ENCODE measurements at regions not wholly inside any gene's neighbourhood (a gene's known extent, or its start where the extent isn't known, plus 50 kb on each side); places are given as distances from the start of the nearest gene placed in this dataset.
"Not testable (repeated sequence)": the region's sequence is repeated elsewhere in the genome, so short reads cannot be mapped to it uniquely, and the experiment has no call there.

DNA sequence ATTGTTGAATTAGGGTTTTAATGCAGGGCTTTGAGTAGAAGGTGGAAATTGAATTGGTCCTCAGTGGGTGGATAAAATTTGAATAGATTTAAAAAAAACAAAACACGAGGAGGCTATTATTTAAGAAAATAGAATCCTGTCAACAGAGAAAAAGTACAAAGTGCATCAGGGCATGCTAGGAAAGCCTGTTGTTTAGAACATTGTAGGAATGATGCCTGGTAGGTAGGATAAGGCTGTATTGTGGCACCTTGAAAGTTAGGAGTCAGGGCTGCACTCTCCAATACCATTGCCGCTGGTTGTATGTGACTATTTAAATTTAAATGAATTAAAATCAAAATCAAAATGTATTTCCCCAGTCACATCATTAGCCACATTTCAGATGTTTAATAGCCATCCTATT is 363.9 kb downstream of the UTRN start:
- no peak for DNase-seq (ENCODE audit: low spot score)

DNA sequence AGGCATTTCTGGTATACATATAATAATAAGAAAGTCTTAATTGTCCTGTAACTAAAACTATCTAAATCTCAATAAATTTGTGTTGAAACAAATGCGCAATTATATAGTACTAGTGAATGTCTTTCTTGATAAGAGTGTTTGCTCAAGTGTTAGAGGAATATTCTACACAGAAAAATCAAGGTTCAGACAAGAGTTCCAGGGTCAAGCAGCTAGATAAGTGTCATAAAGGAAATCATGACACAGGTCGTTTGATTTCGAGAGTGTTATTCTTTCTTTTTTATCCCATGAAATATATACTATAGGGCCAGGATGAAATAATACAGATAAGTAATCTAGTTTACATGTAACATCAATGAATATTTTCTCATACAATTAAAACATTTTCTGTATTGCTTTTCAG is 366.1 kb downstream of the UTRN start:
- no peak for DNase-seq (ENCODE audit: low spot score)

DNA sequence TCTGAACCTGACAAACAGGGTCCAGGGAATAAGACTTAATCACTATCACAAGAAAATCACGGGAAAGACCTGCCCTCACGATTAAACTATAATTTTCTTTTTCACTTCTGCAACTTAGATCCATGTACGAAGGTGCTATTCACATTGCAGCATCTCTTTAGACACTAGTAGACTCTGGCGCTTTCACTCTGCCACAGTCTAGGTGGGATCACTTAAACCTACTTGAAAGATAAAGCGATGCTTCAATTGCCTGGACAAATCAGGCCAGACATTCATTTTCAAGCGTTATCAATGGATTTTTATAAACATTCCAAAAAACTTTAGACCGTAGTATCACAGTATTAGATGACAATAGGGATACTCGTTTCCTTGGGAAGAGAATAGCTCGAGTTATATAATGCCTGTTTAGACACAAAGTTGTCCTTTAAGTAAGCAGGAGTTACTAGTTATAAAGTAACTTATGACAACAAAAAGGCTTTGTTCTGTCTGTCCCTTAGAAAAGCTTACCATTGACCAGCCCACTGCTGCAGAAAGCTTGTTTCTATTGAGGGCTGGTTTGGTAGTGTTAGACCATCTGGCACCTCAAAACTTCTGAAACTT is 367.3 kb downstream of the UTRN start:
- DNase-seq (ENCODE audit: low spot score) = no peak

DNA sequence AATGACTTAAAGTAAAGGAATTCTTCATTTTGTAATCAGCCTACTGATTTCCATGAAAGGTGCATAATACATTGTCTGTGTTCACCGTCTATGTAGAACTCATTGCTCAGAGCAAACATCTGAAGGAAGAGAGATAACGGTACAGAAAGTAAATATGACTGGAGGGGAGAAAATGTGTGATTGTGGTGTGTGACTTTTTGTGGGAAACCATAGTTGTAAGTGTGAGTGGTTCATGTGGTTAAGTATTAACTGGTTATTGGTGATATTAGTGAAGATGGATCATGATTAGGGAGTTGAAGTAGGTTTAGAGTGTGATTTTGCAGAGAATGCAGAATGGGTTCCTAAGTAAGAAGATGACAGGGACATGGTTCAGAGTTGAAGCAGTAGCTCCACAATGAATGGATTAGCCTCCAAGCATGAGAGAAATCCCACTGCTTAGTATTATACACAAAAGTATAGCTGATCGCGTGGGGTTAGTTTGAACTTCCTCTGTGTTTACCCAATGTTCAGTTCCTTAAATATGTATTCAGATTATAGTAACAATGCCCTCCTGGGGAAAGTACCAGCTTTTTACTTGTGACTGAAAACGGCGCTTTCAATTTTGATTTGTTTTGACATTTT is 368.9 kb downstream of the UTRN start:
- DNase-seq (ENCODE audit: low spot score) = no peak

DNA sequence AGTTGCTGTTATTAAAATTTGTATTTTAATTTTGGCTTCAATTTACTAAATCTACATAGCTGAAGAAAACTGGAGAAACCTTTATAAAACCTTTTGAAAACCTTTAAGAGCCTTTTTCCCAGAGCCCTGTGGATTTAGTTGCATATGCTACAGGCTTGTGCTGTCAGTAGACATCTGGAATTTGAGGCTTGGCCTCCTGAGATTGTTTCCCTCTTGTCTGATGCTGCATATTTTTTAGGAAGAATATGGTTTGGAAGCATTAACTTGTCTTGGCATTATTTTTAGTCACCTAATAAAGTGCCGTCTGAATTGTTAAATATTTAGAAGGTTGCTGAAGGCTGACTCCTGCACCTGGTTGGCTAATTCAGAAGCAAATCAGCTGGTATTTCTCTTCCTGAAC is 369.4 kb downstream of the UTRN start:
- no peak for DNase-seq (ENCODE audit: low spot score)

GRCh38 chr6:144655376-144655775 is 370.2 kb downstream of the UTRN start:
- no peak for DNase-seq (ENCODE audit: low spot score)

DNA sequence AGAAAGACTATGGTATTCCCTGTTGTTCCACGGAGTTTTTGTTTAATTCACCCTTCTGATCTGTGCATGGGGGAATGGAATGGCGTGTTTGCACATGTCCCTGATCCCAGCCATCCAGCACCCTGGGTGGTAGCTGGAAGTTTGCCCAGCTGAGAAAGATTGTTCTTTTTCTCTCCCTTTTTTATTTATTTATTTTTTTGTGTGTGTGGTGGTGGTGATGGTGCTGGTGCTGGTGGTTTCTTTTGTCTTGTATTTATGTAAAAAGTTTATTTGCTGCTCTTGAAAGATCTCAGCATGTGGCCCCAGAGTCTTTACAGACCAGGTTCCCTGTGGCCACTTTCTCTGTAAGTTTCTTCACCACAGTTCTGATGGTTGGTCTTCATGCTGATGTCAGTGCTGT is 372.6 kb downstream of the UTRN start:
- DNase-seq (ENCODE audit: low spot score) = no peak

DNA sequence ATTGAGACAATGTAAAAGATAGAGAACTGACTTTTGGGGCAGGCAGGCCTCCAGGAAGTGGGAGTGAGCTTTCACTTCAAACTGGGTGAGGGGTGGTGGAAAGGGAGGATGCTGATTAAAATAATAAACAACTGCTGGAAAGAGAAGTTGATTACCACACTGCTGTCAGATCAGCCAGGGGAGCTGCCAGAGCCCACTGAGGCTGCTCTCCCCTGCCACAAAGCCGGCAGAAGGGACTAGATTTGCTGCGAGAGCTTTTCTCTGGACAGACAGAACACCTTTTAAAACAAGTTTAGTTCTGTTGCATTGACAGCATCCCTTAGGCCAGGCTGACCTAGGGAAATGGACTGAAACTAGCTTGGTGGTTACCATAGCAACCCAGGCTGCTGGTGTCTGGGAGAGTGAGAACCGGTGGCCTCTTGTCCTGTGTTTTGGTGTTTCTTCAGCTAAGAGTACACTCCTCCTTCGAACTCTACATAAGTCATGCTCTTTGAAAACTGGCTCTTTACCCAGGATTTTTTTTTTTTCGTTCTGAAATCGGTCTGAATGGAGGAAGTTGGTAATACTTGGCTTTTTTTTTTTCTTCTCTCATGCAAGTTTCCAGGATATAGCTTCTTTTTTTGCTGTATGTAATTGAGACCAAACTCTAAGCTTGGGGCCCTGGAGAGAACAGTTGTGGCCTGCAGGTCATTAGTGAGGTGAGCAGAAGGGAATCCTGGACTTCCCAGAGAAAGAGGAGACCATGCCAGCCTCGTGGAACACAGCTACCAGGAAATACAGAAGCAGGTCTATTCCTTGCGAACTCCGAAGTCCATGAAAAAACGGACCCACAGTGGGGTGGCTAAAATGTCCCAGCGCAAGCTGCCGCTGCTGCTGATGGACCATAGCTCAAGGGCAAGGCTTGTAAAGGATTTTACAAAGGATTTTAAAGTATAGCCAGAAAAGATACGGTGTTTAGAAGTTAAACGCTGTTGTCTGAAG is 374.4 kb downstream of the UTRN start:
- DNase-seq (ENCODE audit: low spot score) = peak; percentile 61

GRCh38 chr6:144660561-144661115 is 375.5 kb downstream of the UTRN start:
- no peak for DNase-seq (ENCODE audit: low spot score)

- no peak for DNase-seq (ENCODE audit: low spot score)
Observed at GRCh38 chr6:144661116-144661806, 376.1 kb downstream of the UTRN start.

- DNase-seq (ENCODE audit: low spot score) = no peak
Observed at GRCh38 chr6:144662812-144663365, 377.8 kb downstream of the UTRN start.

GRCh38 chr6:144664281-144664680 is 379.1 kb downstream of the UTRN start:
- no peak for DNase-seq (ENCODE audit: low spot score)

- DNase-seq (ENCODE audit: low spot score) = no peak
Observed at GRCh38 chr6:144664947-144665346, 379.8 kb downstream of the UTRN start.

DNA sequence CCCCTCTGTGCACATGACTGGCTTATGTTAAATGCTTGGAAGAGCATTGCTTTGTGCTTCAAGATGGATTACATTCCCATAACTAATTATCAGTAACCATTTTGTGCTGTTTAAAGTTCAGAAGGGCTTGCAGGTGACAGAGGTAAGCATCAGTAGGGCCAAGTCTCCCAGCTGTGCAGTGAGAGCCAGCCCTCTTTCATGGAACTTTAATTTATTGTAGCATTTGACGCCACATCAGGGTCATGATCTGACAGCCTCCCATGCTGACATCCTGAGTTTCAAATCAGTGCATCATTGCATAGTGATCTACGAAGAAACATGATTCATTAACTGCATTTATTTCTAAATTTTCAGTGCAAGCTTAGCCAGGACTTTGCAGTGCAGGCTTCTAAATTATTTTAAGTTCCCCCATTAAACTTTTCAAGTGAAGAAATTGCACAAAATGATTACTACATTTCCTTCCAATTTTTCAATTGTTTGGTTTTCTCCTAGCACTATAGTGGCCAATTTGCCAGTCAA is 380.9 kb downstream of the UTRN start:
- no peak for DNase-seq (ENCODE audit: low spot score)

DNA sequence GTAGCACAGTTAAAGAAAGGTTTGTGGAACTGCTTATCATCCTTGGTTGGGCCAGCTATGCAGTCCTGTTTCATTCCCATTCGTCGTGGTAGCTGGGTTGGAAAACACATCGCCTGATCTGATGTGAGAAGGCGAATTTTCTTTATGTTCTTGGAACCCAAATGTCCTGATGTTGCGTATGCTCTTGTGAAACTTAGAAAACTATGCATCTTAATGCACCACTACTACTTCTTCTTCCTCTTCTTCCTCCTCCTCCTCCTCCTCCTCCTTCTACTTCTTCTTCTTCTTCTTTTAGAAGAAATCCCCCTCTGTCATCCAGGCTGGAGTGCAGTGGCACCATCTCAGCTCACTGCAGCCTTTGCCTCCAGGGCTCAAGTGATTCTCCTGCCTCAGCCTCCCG is 381.6 kb downstream of the UTRN start:
- DNase-seq (ENCODE audit: low spot score) = no peak

GRCh38 chr6:144667532-144668503 is 382.7 kb downstream of the UTRN start:
- no peak for DNase-seq (ENCODE audit: low spot score)

DNA sequence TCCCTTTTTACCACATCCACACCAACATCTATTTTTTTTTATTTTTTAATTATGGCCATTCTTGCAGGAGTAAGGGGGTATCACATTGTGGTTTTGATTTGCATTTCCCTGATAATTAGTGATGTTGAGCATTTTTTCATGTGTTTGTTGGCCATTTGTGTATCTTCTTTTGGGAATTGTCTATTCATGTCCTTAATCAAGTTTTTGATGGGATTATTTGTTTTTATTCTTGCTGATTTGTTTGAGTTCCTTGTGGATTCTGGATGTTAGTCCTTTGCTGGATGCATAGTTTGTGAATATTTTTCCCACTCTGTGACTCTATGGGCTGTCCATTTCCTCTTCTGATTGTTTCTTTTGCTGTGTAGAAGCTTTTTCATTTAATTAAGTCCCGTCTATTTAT is 385.1 kb downstream of the UTRN start:
- not testable (repeated sequence) for DNase-seq (ENCODE audit: low spot score)

- DNase-seq (ENCODE audit: low spot score) = no peak
Observed at GRCh38 chr6:144673807-144674206, 388.7 kb downstream of the UTRN start.

DNA sequence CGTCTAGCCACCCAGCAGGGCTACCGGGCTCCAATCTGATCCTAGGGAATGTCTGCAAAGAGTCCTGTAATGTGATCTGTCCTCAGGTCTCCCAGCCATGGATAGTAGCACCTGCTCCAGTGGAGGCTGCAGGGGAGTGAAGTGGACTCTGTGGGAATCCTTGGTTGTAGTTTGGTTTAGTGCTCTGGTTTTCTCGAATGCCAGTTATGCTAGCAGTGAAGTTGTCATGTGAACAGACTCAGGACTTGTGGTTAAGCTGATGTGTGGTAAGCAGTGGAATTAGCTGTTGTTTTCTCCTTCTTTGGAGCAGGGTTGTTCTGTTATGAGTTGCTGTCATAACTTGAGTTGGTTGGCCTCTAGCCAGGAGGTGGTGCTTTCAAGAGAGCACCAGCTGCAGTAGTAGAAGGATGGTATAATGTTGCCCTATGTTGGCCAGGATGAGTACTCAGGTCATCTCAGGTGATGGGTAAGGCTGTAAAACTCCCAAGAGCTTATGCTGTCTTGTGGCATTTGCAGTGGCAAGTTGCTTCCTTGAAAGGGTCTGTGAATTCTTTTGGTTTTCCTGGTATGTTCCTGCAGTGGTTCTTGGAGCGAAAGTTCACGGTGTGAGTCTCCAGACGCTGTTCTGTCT is 390.2 kb downstream of the UTRN start:
- no peak for DNase-seq (ENCODE audit: low spot score)
